ENCODE measurements at regions not wholly inside any gene's neighbourhood (a gene's known extent, or its start where the extent isn't known, plus 50 kb on each side); places are given as distances from the start of the nearest gene placed in this dataset.

DNA sequence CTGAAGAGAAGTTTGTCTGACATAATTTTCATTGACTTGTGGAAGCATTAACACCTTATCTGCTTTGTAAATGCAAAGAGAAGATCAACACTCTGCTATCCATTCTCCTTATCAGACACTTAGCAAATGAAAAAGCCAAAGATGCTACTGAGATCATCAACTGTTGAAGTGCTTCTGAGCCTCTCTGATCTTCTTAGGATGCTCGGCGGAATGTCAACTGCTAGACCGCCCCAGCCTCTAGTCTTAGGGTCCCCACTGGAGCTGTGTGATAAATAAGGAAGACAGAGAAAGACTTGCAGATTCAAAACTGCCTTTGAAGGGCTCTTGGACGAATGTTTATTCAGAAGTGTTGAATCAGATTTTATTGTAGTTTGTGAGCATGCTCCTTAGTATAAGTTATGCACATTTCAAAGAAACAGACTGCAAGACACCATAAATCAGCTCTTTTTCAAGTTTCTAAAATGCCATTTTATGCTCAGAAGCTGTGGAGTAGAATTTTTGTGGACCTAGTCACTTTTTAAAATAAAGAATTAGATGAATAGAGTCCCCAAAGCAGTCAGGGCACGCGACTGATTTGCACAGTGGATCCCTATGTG lies 197.9 kb downstream of the DIRAS2 start:
- DNase-seq, result no peak
- Mint-ChIP-seq H3K27me3 (ENCODE audit: unreplicated experiment) (peaks cover 13% of the 10 kb centered on the region), H3K36me3 (ENCODE audit: unreplicated experiment) (peaks cover 8% of the 10 kb centered on the region), H3K9me3 (ENCODE audit: unreplicated experiment) (peaks cover 17% of the 10 kb centered on the region), H3K4me3 (ENCODE audit: unreplicated experiment) (no peak overlapping the region), H3K4me1 (ENCODE audit: low read depth, unreplicated experiment) (peaks cover 24% of the 10 kb centered on the region), H3K27ac (ENCODE audit: unreplicated experiment) (no peak overlapping the region)
- TF ChIP-seq, protein P1, sequence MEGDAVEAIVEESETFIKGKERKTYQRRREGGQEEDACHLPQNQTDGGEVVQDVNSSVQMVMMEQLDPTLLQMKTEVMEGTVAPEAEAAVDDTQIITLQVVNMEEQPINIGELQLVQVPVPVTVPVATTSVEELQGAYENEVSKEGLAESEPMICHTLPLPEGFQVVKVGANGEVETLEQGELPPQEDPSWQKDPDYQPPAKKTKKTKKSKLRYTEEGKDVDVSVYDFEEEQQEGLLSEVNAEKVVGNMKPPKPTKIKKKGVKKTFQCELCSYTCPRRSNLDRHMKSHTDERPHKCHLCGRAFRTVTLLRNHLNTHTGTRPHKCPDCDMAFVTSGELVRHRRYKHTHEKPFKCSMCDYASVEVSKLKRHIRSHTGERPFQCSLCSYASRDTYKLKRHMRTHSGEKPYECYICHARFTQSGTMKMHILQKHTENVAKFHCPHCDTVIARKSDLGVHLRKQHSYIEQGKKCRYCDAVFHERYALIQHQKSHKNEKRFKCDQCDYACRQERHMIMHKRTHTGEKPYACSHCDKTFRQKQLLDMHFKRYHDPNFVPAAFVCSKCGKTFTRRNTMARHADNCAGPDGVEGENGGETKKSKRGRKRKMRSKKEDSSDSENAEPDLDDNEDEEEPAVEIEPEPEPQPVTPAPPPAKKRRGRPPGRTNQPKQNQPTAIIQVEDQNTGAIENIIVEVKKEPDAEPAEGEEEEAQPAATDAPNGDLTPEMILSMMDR (IDR thresholded peaks at IDR 0.05; ENCODE audit: partially characterized antibody, unreplicated experiment), result no peak

DNA sequence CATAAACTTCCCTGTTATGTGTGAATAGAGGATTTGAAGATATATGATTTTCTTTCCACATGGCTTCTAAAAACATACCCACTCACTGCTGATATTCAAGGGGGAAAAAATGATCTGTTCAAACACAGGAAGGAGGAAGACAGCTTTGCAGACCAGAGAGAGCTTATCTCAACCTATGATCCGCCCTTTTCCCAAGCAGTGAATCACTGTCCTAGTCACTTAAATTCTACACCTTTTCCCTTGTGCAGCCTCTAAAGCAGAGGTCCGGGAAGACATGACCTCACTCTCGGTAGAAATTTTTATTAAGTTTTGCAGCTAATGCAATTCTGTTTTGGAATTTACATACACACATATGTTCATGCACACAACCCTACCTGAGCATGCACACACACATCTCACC lies 197.2 kb downstream of the DIRAS2 start:
- Mint-ChIP-seq H3K4me1 (ENCODE audit: low read depth, unreplicated experiment) (peaks cover 24% of the 10 kb centered on the region), H3K27me3 (ENCODE audit: unreplicated experiment) (peaks cover 13% of the 10 kb centered on the region), H3K36me3 (ENCODE audit: unreplicated experiment) (peaks cover 8% of the 10 kb centered on the region), H3K4me3 (ENCODE audit: unreplicated experiment) (no peak overlapping the region), H3K9me3 (ENCODE audit: unreplicated experiment) (peaks cover 18% of the 10 kb centered on the region), H3K27ac (ENCODE audit: unreplicated experiment) (no peak overlapping the region)
- no peak for DNase-seq
- TF ChIP-seq, protein P1 (IDR thresholded peaks at IDR 0.05; ENCODE audit: partially characterized antibody, unreplicated experiment), result no peak

DNA sequence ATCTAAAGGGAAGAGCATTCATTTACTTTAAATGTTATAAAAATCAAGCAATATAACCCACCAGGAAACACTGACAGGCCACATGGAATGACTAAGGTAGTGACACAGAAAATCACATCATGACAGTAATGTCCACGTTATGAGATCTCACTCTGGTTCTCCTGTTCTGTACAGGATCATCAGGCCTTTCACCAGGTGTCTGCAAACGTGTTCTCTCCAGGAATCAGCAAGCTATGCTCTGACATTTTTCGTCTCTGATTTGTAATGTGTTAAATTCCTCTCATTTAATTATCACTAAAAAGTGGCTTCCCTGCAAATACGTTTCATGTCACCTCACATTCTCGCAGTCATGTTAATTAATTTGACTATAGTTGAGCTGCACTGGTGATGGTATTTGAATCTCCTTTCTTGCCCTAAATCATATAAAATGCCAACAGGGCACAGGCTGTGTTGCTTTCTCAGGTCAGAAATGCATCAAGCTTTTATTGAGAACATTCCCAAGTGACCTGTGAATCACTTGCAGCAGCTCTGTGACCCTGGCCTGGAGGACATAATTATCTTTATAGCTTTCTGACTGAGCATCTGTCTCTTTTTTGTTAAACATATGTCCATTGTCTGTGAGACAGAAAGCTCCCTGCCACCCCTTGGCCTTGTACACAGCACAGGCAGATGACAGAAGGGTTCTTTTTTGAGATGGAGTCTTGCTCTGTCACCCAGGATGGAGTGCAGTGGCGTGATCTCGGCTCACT lies 196.2 kb downstream of the DIRAS2 start:
- Mint-ChIP-seq H3K36me3 (ENCODE audit: unreplicated experiment) (peaks cover 8% of the 10 kb centered on the region), H3K4me3 (ENCODE audit: unreplicated experiment) (peak overlapping the region; percentile 42), H3K4me1 (ENCODE audit: low read depth, unreplicated experiment) (peaks cover 24% of the 10 kb centered on the region), H3K9me3 (ENCODE audit: unreplicated experiment) (peaks cover 18% of the 10 kb centered on the region), H3K27ac (ENCODE audit: unreplicated experiment) (peak overlapping the region; percentile 77), H3K27me3 (ENCODE audit: unreplicated experiment) (peaks cover 13% of the 10 kb centered on the region)
- TF ChIP-seq, protein P1 (IDR thresholded peaks at IDR 0.05; ENCODE audit: partially characterized antibody, unreplicated experiment), result no peak
- DNase-seq, result no peak

DNA sequence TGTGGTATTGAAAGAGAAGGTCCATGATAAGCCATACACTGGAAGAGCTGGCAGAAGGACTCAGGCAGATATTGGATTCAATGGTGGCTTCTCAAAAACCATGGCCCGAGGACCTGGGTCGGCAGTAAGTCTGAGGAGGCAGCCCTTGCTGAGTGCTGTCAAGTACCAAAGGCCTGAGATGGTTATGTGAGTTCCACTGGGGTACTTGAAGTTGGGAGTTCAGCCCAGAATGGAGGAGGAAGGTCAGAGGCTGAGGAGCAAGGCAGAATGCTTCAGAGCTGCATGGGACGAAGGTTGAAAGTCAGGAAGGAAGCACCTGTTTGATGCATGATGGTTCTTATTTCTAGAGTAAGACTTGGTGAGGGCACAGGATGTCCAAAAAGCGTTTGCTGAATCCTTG lies 194.9 kb downstream of the DIRAS2 start:
- peaks cover 13% of the 10 kb centered on the region for H3K27me3 Mint-ChIP-seq (ENCODE audit: unreplicated experiment)
- peaks cover 8% of the 10 kb centered on the region for H3K36me3 Mint-ChIP-seq (ENCODE audit: unreplicated experiment)
- H3K4me1 Mint-ChIP-seq (ENCODE audit: low read depth, unreplicated experiment), result peaks cover 24% of the 10 kb centered on the region
- H3K9me3 Mint-ChIP-seq (ENCODE audit: unreplicated experiment), result peaks cover 17% of the 10 kb centered on the region
- peak overlapping the region; percentile 77 for H3K27ac Mint-ChIP-seq (ENCODE audit: unreplicated experiment)
- H3K4me3 Mint-ChIP-seq (ENCODE audit: unreplicated experiment), result no peak overlapping the region
- TF ChIP-seq, protein P1 (IDR thresholded peaks at IDR 0.05; ENCODE audit: partially characterized antibody, unreplicated experiment), result no peak
- DNase-seq, result no peak

Measured in glutamatergic neuron (in vitro differentiated cells).